ENCODE measurements at regions not wholly inside any gene's neighbourhood (a gene's known extent, or its start where the extent isn't known, plus 50 kb on each side); places are given as distances from the start of the nearest gene placed in this dataset.

GRCh38 chr10:59537501-59537900 lies 172.1 kb downstream of the SLC16A9 start:
- Histone ChIP-seq H3K4me3 (ENCODE audit: low read depth in 2 of 2, low read length in 2 of 2) (no peak overlapping the region), H3K27me3 (ENCODE audit: control insufficient read depth, insufficient read depth, low read length) (no peaks in the 10 kb centered on the region), H3K4me1 (ENCODE audit: control insufficient read depth, insufficient read depth, low read length) (no peaks in the 10 kb centered on the region), H3K9me3 (ENCODE audit: control insufficient read depth, insufficient read depth, low read depth, low read length) (no peaks in the 10 kb centered on the region), H3K36me3 (ENCODE audit: control insufficient read depth, insufficient read depth, low read length) (no peaks in the 10 kb centered on the region), H3K27ac (ENCODE audit: low read length) (no peak overlapping the region)
- TF ChIP-seq, protein P1, sequence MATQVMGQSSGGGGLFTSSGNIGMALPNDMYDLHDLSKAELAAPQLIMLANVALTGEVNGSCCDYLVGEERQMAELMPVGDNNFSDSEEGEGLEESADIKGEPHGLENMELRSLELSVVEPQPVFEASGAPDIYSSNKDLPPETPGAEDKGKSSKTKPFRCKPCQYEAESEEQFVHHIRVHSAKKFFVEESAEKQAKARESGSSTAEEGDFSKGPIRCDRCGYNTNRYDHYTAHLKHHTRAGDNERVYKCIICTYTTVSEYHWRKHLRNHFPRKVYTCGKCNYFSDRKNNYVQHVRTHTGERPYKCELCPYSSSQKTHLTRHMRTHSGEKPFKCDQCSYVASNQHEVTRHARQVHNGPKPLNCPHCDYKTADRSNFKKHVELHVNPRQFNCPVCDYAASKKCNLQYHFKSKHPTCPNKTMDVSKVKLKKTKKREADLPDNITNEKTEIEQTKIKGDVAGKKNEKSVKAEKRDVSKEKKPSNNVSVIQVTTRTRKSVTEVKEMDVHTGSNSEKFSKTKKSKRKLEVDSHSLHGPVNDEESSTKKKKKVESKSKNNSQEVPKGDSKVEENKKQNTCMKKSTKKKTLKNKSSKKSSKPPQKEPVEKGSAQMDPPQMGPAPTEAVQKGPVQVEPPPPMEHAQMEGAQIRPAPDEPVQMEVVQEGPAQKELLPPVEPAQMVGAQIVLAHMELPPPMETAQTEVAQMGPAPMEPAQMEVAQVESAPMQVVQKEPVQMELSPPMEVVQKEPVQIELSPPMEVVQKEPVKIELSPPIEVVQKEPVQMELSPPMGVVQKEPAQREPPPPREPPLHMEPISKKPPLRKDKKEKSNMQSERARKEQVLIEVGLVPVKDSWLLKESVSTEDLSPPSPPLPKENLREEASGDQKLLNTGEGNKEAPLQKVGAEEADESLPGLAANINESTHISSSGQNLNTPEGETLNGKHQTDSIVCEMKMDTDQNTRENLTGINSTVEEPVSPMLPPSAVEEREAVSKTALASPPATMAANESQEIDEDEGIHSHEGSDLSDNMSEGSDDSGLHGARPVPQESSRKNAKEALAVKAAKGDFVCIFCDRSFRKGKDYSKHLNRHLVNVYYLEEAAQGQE (IDR thresholded peaks at IDR 0.05; ENCODE audit: insufficient read depth in 1 of 2, low read depth in 2 of 2, low read length in 1 of 2), result no peak
- TF ChIP-seq TCF7L2 (IDR thresholded peaks at IDR 0.05; ENCODE audit: low read depth, low read length) (no peak), POLR2AphosphoS5 (IDR thresholded peaks at IDR 0.05; ENCODE audit: low read depth, low read length) (no peak), SIN3A (IDR thresholded peaks at IDR 0.05; ENCODE audit: borderline replicate concordance, insufficient read depth, low read depth, low read length) (no peak)
- TF ChIP-seq, protein P2, sequence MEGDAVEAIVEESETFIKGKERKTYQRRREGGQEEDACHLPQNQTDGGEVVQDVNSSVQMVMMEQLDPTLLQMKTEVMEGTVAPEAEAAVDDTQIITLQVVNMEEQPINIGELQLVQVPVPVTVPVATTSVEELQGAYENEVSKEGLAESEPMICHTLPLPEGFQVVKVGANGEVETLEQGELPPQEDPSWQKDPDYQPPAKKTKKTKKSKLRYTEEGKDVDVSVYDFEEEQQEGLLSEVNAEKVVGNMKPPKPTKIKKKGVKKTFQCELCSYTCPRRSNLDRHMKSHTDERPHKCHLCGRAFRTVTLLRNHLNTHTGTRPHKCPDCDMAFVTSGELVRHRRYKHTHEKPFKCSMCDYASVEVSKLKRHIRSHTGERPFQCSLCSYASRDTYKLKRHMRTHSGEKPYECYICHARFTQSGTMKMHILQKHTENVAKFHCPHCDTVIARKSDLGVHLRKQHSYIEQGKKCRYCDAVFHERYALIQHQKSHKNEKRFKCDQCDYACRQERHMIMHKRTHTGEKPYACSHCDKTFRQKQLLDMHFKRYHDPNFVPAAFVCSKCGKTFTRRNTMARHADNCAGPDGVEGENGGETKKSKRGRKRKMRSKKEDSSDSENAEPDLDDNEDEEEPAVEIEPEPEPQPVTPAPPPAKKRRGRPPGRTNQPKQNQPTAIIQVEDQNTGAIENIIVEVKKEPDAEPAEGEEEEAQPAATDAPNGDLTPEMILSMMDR (IDR thresholded peaks at IDR 0.05), result no peak
- BruUV-seq (replicated peaks), result no TSS peak
- DNase-seq (ENCODE audit: low read depth, low spot score) (no peak), ATAC-seq (no peak)
- CTCF ChIA-PET, result no interaction called here
- in situ Hi-C loops (cut with HindIII; ENCODE audit: low pct_unique_long_range_greater_than_20kb, low sequenced_read_pairs) (no loop called here), intact Hi-C loops (cut with micrococcal nuclease; ENCODE audit: unreplicated experiment) (no loop called here)
- POLR2A ChIA-PET, result no interaction called here

- DNase-seq (ENCODE audit: low read depth, low spot score) (no peak), ATAC-seq (no peak)
- POLR2A ChIA-PET, result no interaction called here
- H3K4me3 ChIP-seq (ENCODE audit: low read depth in 2 of 2, low read length in 2 of 2), result no peak overlapping the region
- TF ChIP-seq SIN3A (IDR thresholded peaks at IDR 0.05; ENCODE audit: borderline replicate concordance, insufficient read depth, low read depth, low read length) (no peak), POLR2AphosphoS5 (IDR thresholded peaks at IDR 0.05; ENCODE audit: low read depth, low read length) (no peak), TCF7L2 (IDR thresholded peaks at IDR 0.05; ENCODE audit: low read depth, low read length) (no peak)
- TF ChIP-seq, protein P2 (IDR thresholded peaks at IDR 0.05), result no peak
- TF ChIP-seq, protein P1 (IDR thresholded peaks at IDR 0.05; ENCODE audit: insufficient read depth in 1 of 2, low read depth in 2 of 2, low read length in 1 of 2), result no peak
- CTCF ChIA-PET, result no interaction called here
- BruUV-seq (replicated peaks), result no TSS peak
- intact Hi-C loops (cut with micrococcal nuclease; ENCODE audit: unreplicated experiment), result no loop called here
- H3K4me1 ChIP-seq (ENCODE audit: control insufficient read depth, insufficient read depth, low read length), result no peaks in the 10 kb centered on the region
- no peaks in the 10 kb centered on the region for H3K27me3 ChIP-seq (ENCODE audit: control insufficient read depth, insufficient read depth, low read length)
- in situ Hi-C loops (cut with HindIII; ENCODE audit: low pct_unique_long_range_greater_than_20kb, low sequenced_read_pairs), result no loop called here
- H3K9me3 ChIP-seq (ENCODE audit: control insufficient read depth, insufficient read depth, low read depth, low read length), result no peaks in the 10 kb centered on the region
- no peaks in the 10 kb centered on the region for H3K36me3 ChIP-seq (ENCODE audit: control insufficient read depth, insufficient read depth, low read length)
- H3K27ac ChIP-seq (ENCODE audit: low read length), result no peak overlapping the region
These were observed 173.3 kb downstream of the SLC16A9 start for GRCh38 chr10:59536167-59537014.

Data from Panc1 (cell line).